ENCODE measurements at regions not wholly inside any gene's neighbourhood (a gene's known extent, or its start where the extent isn't known, plus 50 kb on each side); places are given as distances from the start of the nearest gene placed in this dataset.
A peak's percentile ranks its signal among the peaks of the same experiment; 100 is the strongest.

GRCh38 chr5:101112645-101113044 is 209.6 kb upstream of the ST8SIA4 start:
- no peak overlapping the region for H3K9ac ChIP-seq
- H3K4me2 ChIP-seq (ENCODE audit: unreplicated experiment) = no peak overlapping the region
- H3K27me3 ChIP-seq (replicated peaks; ENCODE audit: insufficient read depth) = no peaks in the 10 kb centered on the region
- in situ Hi-C loops (cut with MboI) = no loop called here
- no peaks in the 10 kb centered on the region for H3K4me1 ChIP-seq (ENCODE audit: insufficient read depth)
- TF ChIP-seq EZH2phosphoT487 (IDR thresholded peaks at IDR 0.05; ENCODE audit: insufficient read depth, low read depth) = no peak
- TF ChIP-seq EZH2 (IDR thresholded peaks at IDR 0.05; ENCODE audit: insufficient read depth, poor library complexity, severe bottlenecking) = no peak
- H3K27ac ChIP-seq = no peak overlapping the region
- no peaks in the 10 kb centered on the region for H3K79me2 ChIP-seq (ENCODE audit: insufficient read depth)
- no peak overlapping the region for H3K4me3 ChIP-seq
- H3K9me2 ChIP-seq (ENCODE audit: insufficient read depth) = no peaks in the 10 kb centered on the region
- H2AFZ ChIP-seq = no peak overlapping the region
- no peak for DNase-seq
- H3K36me3 ChIP-seq (ENCODE audit: low read depth) = no peaks in the 10 kb centered on the region
- no peaks in the 10 kb centered on the region for H3K9me3 ChIP-seq (ENCODE audit: low read depth)
- no peaks in the 10 kb centered on the region for H3F3A ChIP-seq (ENCODE audit: insufficient read depth)
- no peaks in the 10 kb centered on the region for H4K20me1 ChIP-seq (ENCODE audit: insufficient read depth)

GRCh38 chr5:101103874-101104273 is 200.8 kb upstream of the ST8SIA4 start:
- Histone ChIP-seq H3K4me1 (ENCODE audit: insufficient read depth) (no peaks in the 10 kb centered on the region), H3K79me2 (ENCODE audit: insufficient read depth) (no peaks in the 10 kb centered on the region), H3K36me3 (ENCODE audit: low read depth) (no peaks in the 10 kb centered on the region), H2AFZ (no peak overlapping the region), H3K4me2 (ENCODE audit: unreplicated experiment) (no peak overlapping the region), H3K9me2 (ENCODE audit: insufficient read depth) (no peaks in the 10 kb centered on the region), H3F3A (ENCODE audit: insufficient read depth) (no peaks in the 10 kb centered on the region), H3K27me3 (replicated peaks; ENCODE audit: insufficient read depth) (no peaks in the 10 kb centered on the region), H3K4me3 (no peak overlapping the region), H4K20me1 (ENCODE audit: insufficient read depth) (no peaks in the 10 kb centered on the region), H3K27ac (no peak overlapping the region), H3K9me3 (ENCODE audit: low read depth) (no peaks in the 10 kb centered on the region), H3K9ac (no peak overlapping the region)
- TF ChIP-seq EZH2 (IDR thresholded peaks at IDR 0.05; ENCODE audit: insufficient read depth, poor library complexity, severe bottlenecking) (no peak), EZH2phosphoT487 (IDR thresholded peaks at IDR 0.05; ENCODE audit: insufficient read depth, low read depth) (no peak)
- 71 to 72% methylated on average over 1 of the region's 1 CpG for WGBS, 2 experiments (ENCODE audit: low coverage in 1 of 2, low lambda C conversion rate in 2 of 2, missing lambda C conversion rate in 2 of 2)
- in situ Hi-C loops (cut with MboI) = no loop called here
- no peak for DNase-seq

- H3K27me3 ChIP-seq (replicated peaks; ENCODE audit: insufficient read depth) = no peaks in the 10 kb centered on the region
- H3K9me2 ChIP-seq (ENCODE audit: insufficient read depth) = no peaks in the 10 kb centered on the region
- TF ChIP-seq EZH2 (IDR thresholded peaks at IDR 0.05; ENCODE audit: insufficient read depth, poor library complexity, severe bottlenecking) (no peak), EZH2phosphoT487 (IDR thresholded peaks at IDR 0.05; ENCODE audit: insufficient read depth, low read depth) (no peak)
- no peaks in the 10 kb centered on the region for H3K4me1 ChIP-seq (ENCODE audit: insufficient read depth)
- in situ Hi-C loops (cut with MboI) = no loop called here
- no peaks in the 10 kb centered on the region for H3K79me2 ChIP-seq (ENCODE audit: insufficient read depth)
- peak; percentile 0 for DNase-seq
- H3K4me3 ChIP-seq = no peak overlapping the region
- H3K27ac ChIP-seq = no peak overlapping the region
- no peak overlapping the region for H3K4me2 ChIP-seq (ENCODE audit: unreplicated experiment)
- no peaks in the 10 kb centered on the region for H4K20me1 ChIP-seq (ENCODE audit: insufficient read depth)
- H3K9me3 ChIP-seq (ENCODE audit: low read depth) = no peaks in the 10 kb centered on the region
- H3K9ac ChIP-seq = no peak overlapping the region
- no peaks in the 10 kb centered on the region for H3F3A ChIP-seq (ENCODE audit: insufficient read depth)
- H3K36me3 ChIP-seq (ENCODE audit: low read depth) = no peaks in the 10 kb centered on the region
- H2AFZ ChIP-seq = no peak overlapping the region
Observed at GRCh38 chr5:101102506-101102905, 199.4 kb upstream of the ST8SIA4 start.

GRCh38 chr5:101091902-101092301 is 188.8 kb upstream of the ST8SIA4 start:
- no peaks in the 10 kb centered on the region for H3K79me2 ChIP-seq (ENCODE audit: insufficient read depth)
- H3K27me3 ChIP-seq (replicated peaks; ENCODE audit: insufficient read depth) = no peaks in the 10 kb centered on the region
- no peaks in the 10 kb centered on the region for H3K9me2 ChIP-seq (ENCODE audit: insufficient read depth)
- H3K9ac ChIP-seq = no peak overlapping the region
- H3K36me3 ChIP-seq (ENCODE audit: low read depth) = no peaks in the 10 kb centered on the region
- 13 to 40% methylated on average over 1 of the region's 1 CpG for WGBS, 2 experiments (ENCODE audit: low coverage in 1 of 2, low lambda C conversion rate in 2 of 2, missing lambda C conversion rate in 2 of 2)
- H2AFZ ChIP-seq = no peak overlapping the region
- H3K4me3 ChIP-seq = no peak overlapping the region
- peaks cover 5% of the 10 kb centered on the region; the same call in 1 of the 2 replicates for H3K4me1 ChIP-seq (ENCODE audit: insufficient read depth)
- no peak overlapping the region for H3K27ac ChIP-seq
- in situ Hi-C loops (cut with MboI) = no loop called here
- no peak overlapping the region for H3K4me2 ChIP-seq (ENCODE audit: unreplicated experiment)
- no peak for TF ChIP-seq EZH2phosphoT487 (IDR thresholded peaks at IDR 0.05; ENCODE audit: insufficient read depth, low read depth)
- TF ChIP-seq EZH2 (IDR thresholded peaks at IDR 0.05; ENCODE audit: insufficient read depth, poor library complexity, severe bottlenecking) = no peak
- no peaks in the 10 kb centered on the region for H3K9me3 ChIP-seq (ENCODE audit: low read depth)
- H4K20me1 ChIP-seq (ENCODE audit: insufficient read depth) = no peaks in the 10 kb centered on the region
- no peak for DNase-seq
- no peaks in the 10 kb centered on the region for H3F3A ChIP-seq (ENCODE audit: insufficient read depth)

- TF ChIP-seq EZH2phosphoT487 (IDR thresholded peaks at IDR 0.05; ENCODE audit: insufficient read depth, low read depth) (no peak), EZH2 (IDR thresholded peaks at IDR 0.05; ENCODE audit: insufficient read depth, poor library complexity, severe bottlenecking) (no peak)
- in situ Hi-C loops (cut with MboI) = no loop called here
Observed at GRCh38 chr5:101084353-101084752, 181.3 kb upstream of the ST8SIA4 start.

More at GRCh38 chr5:101084353-101084752, 181.3 kb upstream of the ST8SIA4 start:
- Histone ChIP-seq H3K4me1 (ENCODE audit: insufficient read depth) (peaks cover 12% of the 10 kb centered on the region; the same call in 1 of the 2 replicates), H3K9me3 (ENCODE audit: low read depth) (no peaks in the 10 kb centered on the region), H2AFZ (no peak overlapping the region), H3K4me2 (ENCODE audit: unreplicated experiment) (no peak overlapping the region), H3K9me2 (ENCODE audit: insufficient read depth) (no peaks in the 10 kb centered on the region), H3K36me3 (ENCODE audit: low read depth) (no peaks in the 10 kb centered on the region), H3F3A (ENCODE audit: insufficient read depth) (no peaks in the 10 kb centered on the region), H3K79me2 (ENCODE audit: insufficient read depth) (no peaks in the 10 kb centered on the region), H3K9ac (no peak overlapping the region), H3K27ac (no peak overlapping the region), H3K27me3 (replicated peaks; ENCODE audit: insufficient read depth) (no peaks in the 10 kb centered on the region), H3K4me3 (no peak overlapping the region), H4K20me1 (ENCODE audit: insufficient read depth) (no peaks in the 10 kb centered on the region)
- 76 to 77% methylated on average over 1 of the region's 1 CpG for WGBS, 2 experiments (ENCODE audit: low coverage in 1 of 2, low lambda C conversion rate in 2 of 2, missing lambda C conversion rate in 2 of 2)
- no peak for DNase-seq

Data from GM23248 (cell line).